ENCODE measurements at regions not wholly inside any gene's neighbourhood (a gene's known extent, or its start where the extent isn't known, plus 50 kb on each side); places are given as distances from the start of the nearest gene placed in this dataset.

GRCh38 chrX:146448791-146449190 lies 360.8 kb upstream of the CXorf51B start:
- no peak for TF ChIP-seq CTCF (conservative IDR thresholded peaks at IDR 0.05; ENCODE audit: low read depth, low read length)
- TF ChIP-seq EZH2phosphoT487 (IDR thresholded peaks at IDR 0.05; ENCODE audit: borderline replicate concordance, low read length): no peak
- no peak for TF ChIP-seq EZH2 (IDR thresholded peaks at IDR 0.05; ENCODE audit: low read length, unreplicated experiment)

Measured in PC-3 (cell line).